ENCODE measurements at regions not wholly inside any gene's neighbourhood (a gene's known extent, or its start where the extent isn't known, plus 50 kb on each side); places are given as distances from the start of the nearest gene placed in this dataset.

DNA sequence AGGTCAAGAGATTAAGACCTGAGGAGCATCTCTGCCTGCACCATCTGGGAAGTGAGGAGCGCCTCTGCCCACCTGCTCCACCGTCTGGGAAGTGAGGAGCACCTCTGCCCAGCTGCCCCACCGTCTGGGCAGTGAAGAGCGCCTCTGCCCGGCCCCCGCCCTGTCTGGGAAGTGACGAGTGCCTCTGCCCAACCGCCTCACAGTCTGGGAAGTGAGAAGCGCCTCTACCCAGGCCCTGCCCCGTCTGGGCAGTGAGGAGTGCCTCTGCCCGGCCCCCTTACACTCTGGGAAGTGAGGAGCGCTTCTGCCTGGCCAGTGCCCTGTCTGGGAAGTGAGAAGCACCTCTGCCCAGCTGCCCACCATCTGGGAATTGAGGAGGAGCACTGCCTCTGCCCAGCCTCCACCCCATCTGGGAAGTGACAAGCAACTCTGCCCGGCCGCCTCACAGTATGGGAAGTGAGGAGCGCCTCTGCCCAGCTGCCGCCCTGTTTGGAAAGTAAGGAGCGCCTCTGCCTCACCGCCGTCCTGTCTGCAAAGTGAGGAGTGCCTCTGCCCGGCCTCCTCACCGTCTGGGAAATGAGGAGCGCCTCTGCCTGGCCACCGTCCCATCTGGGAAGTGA, 270.4 kb upstream of the NRSN1 start:
- Histone ChIP-seq H3K9ac (ENCODE audit: low read length in 3 of 3) (no peak overlapping the region), H3K27ac (ENCODE audit: low read depth in 2 of 2, low read length in 2 of 2) (no peak overlapping the region), H3K4me3 (ENCODE audit: low read length in 3 of 3) (no peak overlapping the region), H3K9me3 (ENCODE audit: control insufficient read depth in 2 of 3, insufficient read depth in 1 of 3, low read length in 3 of 3) (no peaks in the 10 kb centered on the region), H3K4me1 (ENCODE audit: control insufficient read depth in 2 of 3, insufficient read depth in 2 of 3, low read depth in 1 of 3, low read length in 3 of 3) (no peaks in the 10 kb centered on the region), H3K27me3 (ENCODE audit: control insufficient read depth, insufficient read depth, low read length) (no peaks in the 10 kb centered on the region), H3K36me3 (ENCODE audit: control insufficient read depth in 2 of 3, insufficient read depth in 3 of 3, low read length in 3 of 3) (no peaks in the 10 kb centered on the region)
- DNase-seq (peak in 1 of 5 donors; percentile 51), FAIRE-seq (no peak)
- TF ChIP-seq, protein P1, sequence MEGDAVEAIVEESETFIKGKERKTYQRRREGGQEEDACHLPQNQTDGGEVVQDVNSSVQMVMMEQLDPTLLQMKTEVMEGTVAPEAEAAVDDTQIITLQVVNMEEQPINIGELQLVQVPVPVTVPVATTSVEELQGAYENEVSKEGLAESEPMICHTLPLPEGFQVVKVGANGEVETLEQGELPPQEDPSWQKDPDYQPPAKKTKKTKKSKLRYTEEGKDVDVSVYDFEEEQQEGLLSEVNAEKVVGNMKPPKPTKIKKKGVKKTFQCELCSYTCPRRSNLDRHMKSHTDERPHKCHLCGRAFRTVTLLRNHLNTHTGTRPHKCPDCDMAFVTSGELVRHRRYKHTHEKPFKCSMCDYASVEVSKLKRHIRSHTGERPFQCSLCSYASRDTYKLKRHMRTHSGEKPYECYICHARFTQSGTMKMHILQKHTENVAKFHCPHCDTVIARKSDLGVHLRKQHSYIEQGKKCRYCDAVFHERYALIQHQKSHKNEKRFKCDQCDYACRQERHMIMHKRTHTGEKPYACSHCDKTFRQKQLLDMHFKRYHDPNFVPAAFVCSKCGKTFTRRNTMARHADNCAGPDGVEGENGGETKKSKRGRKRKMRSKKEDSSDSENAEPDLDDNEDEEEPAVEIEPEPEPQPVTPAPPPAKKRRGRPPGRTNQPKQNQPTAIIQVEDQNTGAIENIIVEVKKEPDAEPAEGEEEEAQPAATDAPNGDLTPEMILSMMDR (IDR thresholded peaks at IDR 0.05; ENCODE audit: borderline replicate concordance, extremely low read depth, insufficient read depth) = no peak
- intact Hi-C loops (cut with DNase I) = no loop called here

DNA sequence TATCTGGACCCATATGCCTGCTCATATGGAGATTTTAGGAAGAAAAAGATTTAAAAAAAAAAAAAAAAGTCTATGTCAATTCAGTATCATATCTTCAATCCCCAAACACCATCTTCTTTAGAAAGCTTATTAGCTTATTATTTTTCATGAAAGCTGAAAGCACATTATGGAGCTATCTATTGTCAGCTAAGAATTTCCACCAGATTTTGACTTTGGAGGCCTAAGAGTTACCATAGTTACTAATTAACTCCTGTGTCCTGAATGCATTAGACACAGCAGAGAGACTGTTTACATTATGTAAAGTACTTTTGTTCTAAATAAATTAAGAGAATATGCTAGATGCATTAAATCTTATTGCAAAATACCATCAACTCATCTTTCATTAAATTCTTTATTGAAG, 255.5 kb upstream of the NRSN1 start:
- no peak for FAIRE-seq
- Histone ChIP-seq H3K9me3 (ENCODE audit: control insufficient read depth in 2 of 3, insufficient read depth in 1 of 3, low read length in 3 of 3) (no peaks in the 10 kb centered on the region), H3K36me3 (ENCODE audit: control insufficient read depth in 2 of 3, insufficient read depth in 3 of 3, low read length in 3 of 3) (no peaks in the 10 kb centered on the region), H3K27ac (ENCODE audit: low read depth in 2 of 2, low read length in 2 of 2) (no peak overlapping the region), H3K4me3 (ENCODE audit: low read length in 3 of 3) (no peak overlapping the region), H3K9ac (ENCODE audit: low read length in 3 of 3) (no peak overlapping the region), H3K27me3 (ENCODE audit: control insufficient read depth, insufficient read depth, low read length) (no peaks in the 10 kb centered on the region), H3K4me1 (ENCODE audit: control insufficient read depth in 2 of 3, insufficient read depth in 2 of 3, low read depth in 1 of 3, low read length in 3 of 3) (no peaks in the 10 kb centered on the region)
- TF ChIP-seq, protein P1 (IDR thresholded peaks at IDR 0.05; ENCODE audit: borderline replicate concordance, extremely low read depth, insufficient read depth) = no peak
- intact Hi-C loops (cut with DNase I) = no loop called here
- DNase-seq = peak in 1 of 5 donors; percentile 1

DNA sequence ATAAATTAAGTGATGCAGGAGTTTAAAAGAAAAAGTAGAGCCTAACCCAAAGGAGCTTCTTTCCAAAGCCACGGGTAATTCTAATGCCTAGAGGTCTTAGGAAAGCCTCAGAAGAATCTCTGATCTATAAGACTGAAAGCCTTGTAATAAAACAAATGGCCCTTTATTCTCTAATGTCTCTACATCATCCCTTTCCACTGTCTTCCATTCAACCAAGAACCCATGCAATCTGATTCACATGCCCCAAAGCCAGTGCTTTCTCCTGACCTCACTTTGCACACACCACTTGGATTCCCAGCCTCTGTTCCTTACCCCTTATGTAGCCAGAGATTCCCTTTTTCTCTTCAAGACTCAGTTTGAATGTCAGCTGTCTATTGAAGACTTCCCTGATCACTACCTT, 252.9 kb upstream of the NRSN1 start:
- no peak overlapping the region for H3K27ac ChIP-seq (ENCODE audit: low read depth in 2 of 2, low read length in 2 of 2)
- no peaks in the 10 kb centered on the region for H3K36me3 ChIP-seq (ENCODE audit: control insufficient read depth in 2 of 3, insufficient read depth in 3 of 3, low read length in 3 of 3)
- no peaks in the 10 kb centered on the region for H3K27me3 ChIP-seq (ENCODE audit: control insufficient read depth, insufficient read depth, low read length)
- no peaks in the 10 kb centered on the region for H3K4me1 ChIP-seq (ENCODE audit: control insufficient read depth in 2 of 3, insufficient read depth in 2 of 3, low read depth in 1 of 3, low read length in 3 of 3)
- DNase-seq (no peak), FAIRE-seq (no peak)
- H3K9me3 ChIP-seq (ENCODE audit: control insufficient read depth in 2 of 3, insufficient read depth in 1 of 3, low read length in 3 of 3) = no peaks in the 10 kb centered on the region
- no peak overlapping the region for H3K4me3 ChIP-seq (ENCODE audit: low read length in 3 of 3)
- intact Hi-C loops (cut with DNase I) = no loop called here
- TF ChIP-seq, protein P1 (IDR thresholded peaks at IDR 0.05; ENCODE audit: borderline replicate concordance, extremely low read depth, insufficient read depth) = no peak
- H3K9ac ChIP-seq (ENCODE audit: low read length in 3 of 3) = no peak overlapping the region

DNA sequence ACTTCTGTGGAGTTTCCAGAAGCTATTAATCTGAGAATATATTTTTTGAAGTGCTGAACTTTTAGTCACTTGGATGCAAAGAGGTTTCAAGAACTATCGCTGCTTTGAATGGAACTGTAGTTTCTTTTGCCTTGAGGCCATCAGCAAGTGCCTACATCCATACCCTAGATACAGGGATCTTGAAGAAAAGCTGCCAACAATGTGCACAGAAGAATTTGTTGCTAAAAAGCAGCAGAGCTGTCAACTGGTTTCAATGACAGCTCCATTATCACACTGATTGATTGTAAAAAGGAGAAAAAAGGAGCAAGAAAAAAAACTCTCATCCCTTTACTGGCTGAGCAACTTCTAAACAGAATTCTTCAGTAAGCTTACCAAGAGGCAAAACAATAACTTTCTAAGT, 251.0 kb upstream of the NRSN1 start:
- no peak overlapping the region for H3K9ac ChIP-seq (ENCODE audit: low read length in 3 of 3)
- FAIRE-seq (no peak), DNase-seq (peak in 1 of 5 donors; percentile 1)
- no peaks in the 10 kb centered on the region for H3K4me1 ChIP-seq (ENCODE audit: control insufficient read depth in 2 of 3, insufficient read depth in 2 of 3, low read depth in 1 of 3, low read length in 3 of 3)
- H3K27ac ChIP-seq (ENCODE audit: low read depth in 2 of 2, low read length in 2 of 2) = no peak overlapping the region
- no peaks in the 10 kb centered on the region for H3K27me3 ChIP-seq (ENCODE audit: control insufficient read depth, insufficient read depth, low read length)
- H3K4me3 ChIP-seq (ENCODE audit: low read length in 3 of 3) = no peak overlapping the region
- H3K9me3 ChIP-seq (ENCODE audit: control insufficient read depth in 2 of 3, insufficient read depth in 1 of 3, low read length in 3 of 3) = no peaks in the 10 kb centered on the region
- TF ChIP-seq, protein P1 (IDR thresholded peaks at IDR 0.05; ENCODE audit: borderline replicate concordance, extremely low read depth, insufficient read depth) = no peak
- intact Hi-C loops (cut with DNase I) = no loop called here
- no peaks in the 10 kb centered on the region for H3K36me3 ChIP-seq (ENCODE audit: control insufficient read depth in 2 of 3, insufficient read depth in 3 of 3, low read length in 3 of 3)
